HCT116 (cell line): ENCODE measurements at regions not wholly inside any gene's neighbourhood (a gene's known extent, or its start where the extent isn't known, plus 50 kb on each side); places are given as distances from the start of the nearest gene placed in this dataset.

Source experiments
- CBX3 ChIP-seq: IDR thresholded peaks from 2 replicates; pipeline ENCODE4 v1.6.1; 2012; ENCODE audit warnings: low read depth
- CTCF ChIP-seq, 3 experiments: fragments of 200-600 bp in 1 of 3; sonication (generic) in 1 of 3; IDR thresholded peaks in 2 of 3; conservative IDR thresholded peaks in 1 of 3; 2 replicates each; pipeline ENCODE4 v1.5.1; 2012 to 2017; ENCODE audit warnings: low read depth in 2 of 3, low read length in 2 of 3, antibody characterized with exemption in 1 of 3, borderline replicate concordance in 1 of 3, control low read depth in 1 of 3, mild to moderate bottlenecking in 1 of 3, mixed read lengths in 1 of 3, mixed run types in 1 of 3, moderate library complexity in 1 of 3; ENCODE audit not compliant: insufficient read depth in 1 of 3
- EZH2 ChIP-seq: fragments of 200-600 bp; sonication (generic); IDR thresholded peaks from 2 replicates; pipeline ENCODE4 v1.6.1; 2017; ENCODE audit warnings: antibody characterized with exemption, mixed run types
- EZH2phosphoT487 ChIP-seq: fragments of 200-600 bp; IDR thresholded peaks from 2 replicates; pipeline ENCODE4 v1.6.1; 2018; ENCODE audit warnings: antibody characterized with exemption, borderline replicate concordance
- FOSL1 ChIP-seq: IDR thresholded peaks from 2 replicates; pipeline ENCODE4 v1.6.1; 2012; ENCODE audit warnings: low read depth
- MAX ChIP-seq: IDR thresholded peaks from 2 replicates; pipeline ENCODE4 v1.6.1; 2012
- POLR2A ChIP-seq: IDR thresholded peaks from 2 replicates; pipeline ENCODE4 v1.7.0; 2011; ENCODE audit warnings: borderline replicate concordance; ENCODE audit not compliant: insufficient read depth, insufficient read length; ENCODE audit errors: extremely low read depth
- REST ChIP-seq: IDR thresholded peaks from 2 replicates; pipeline ENCODE4 v1.6.1; 2012; ENCODE audit warnings: low read depth
- SIN3A ChIP-seq: IDR thresholded peaks from 2 replicates; pipeline ENCODE4 v1.6.1; 2012; ENCODE audit warnings: low read depth
- YY1 ChIP-seq: IDR thresholded peaks from 2 replicates; pipeline ENCODE4 v1.6.1; 2011; ENCODE audit warnings: low read length, low read depth, moderate library complexity, mild to moderate bottlenecking; ENCODE audit not compliant: insufficient replicate concordance; ENCODE audit errors: extremely low read depth

GRCh38 chr15:50837256-50837770 is 71.2 kb upstream of the AP4E1 start:
- TF ChIP-seq CTCF (IDR thresholded peaks at IDR 0.05 in 2 of 3, conservative IDR thresholded peaks at IDR 0.05 in 1 of 3; ENCODE audit: borderline replicate concordance in 1 of 3, insufficient read depth in 1 of 3, low read depth in 2 of 3, low read length in 2 of 3) (no peak), EZH2 (no peak), REST (no peak), MAX (no peak), YY1 (no peak), FOSL1 (no peak), POLR2A (no peak), CBX3 (no peak), EZH2phosphoT487 (no peak), SIN3A (no peak)
